ENCODE measurements at regions not wholly inside any gene's neighbourhood (a gene's known extent, or its start where the extent isn't known, plus 50 kb on each side); places are given as distances from the start of the nearest gene placed in this dataset.

- no peak for DNase-seq
- ATAC-seq (ENCODE audit: poor library complexity): no peak
- intact Hi-C loops (cut with DNase I): no loop called here
These were observed 338.3 kb downstream of the KDM5D start for GRCh38 chrY:19406246-19406645.

DNA sequence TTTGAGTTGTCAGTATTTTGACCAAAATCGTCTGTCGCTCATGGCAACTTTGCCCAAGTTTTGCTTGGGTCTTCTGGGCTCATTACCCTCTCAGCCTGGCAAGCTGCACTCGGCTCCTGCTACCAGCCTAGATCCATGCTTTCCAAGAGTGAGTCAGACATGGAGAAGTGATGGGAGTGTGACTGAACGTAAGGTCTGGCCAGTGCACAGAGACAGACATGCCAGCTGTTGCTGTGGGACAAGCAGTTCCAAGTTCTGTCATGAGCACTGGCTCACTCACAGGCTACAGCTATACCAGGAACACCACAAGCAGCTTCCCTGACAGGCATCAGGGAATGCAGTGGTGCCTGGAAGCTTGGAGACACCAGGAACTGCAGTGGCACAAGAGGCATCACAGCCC lies 338.9 kb downstream of the KDM5D start:
- ATAC-seq (ENCODE audit: poor library complexity) (no peak), DNase-seq (no peak)
- intact Hi-C loops (cut with DNase I): no loop called here

- ATAC-seq (ENCODE audit: poor library complexity) (no peak), DNase-seq (no peak)
- intact Hi-C loops (cut with DNase I): no loop called here
These were observed 351.6 kb downstream of the KDM5D start for GRCh38 chrY:19392876-19393275.

DNA sequence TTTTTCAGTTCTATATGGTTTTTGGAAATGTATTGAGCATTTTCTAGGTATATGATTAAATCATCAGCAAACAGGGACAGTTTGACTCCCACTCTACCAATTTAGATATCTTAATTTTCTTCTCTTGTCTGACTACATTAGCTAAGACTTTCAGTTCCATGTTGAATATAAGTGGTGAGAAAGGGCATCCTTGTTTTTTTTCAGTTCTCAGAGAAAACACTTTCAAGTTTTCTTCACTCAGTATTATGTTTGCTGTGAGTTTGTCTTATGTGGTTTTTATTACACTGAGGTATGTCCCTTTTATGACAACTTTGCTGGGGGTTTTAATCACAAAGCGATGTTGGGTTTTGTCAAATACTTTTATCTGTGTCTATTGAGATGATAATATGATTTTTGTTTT lies 352.6 kb downstream of the KDM5D start:
- intact Hi-C loops (cut with DNase I): no loop called here
- DNase-seq: no peak
- no peak for ATAC-seq (ENCODE audit: poor library complexity)

- DNase-seq (no peak), ATAC-seq (ENCODE audit: poor library complexity) (no peak)
- intact Hi-C loops (cut with DNase I): no loop called here
These were observed 379.2 kb downstream of the KDM5D start for GRCh38 chrY:19365321-19365720.

DNA sequence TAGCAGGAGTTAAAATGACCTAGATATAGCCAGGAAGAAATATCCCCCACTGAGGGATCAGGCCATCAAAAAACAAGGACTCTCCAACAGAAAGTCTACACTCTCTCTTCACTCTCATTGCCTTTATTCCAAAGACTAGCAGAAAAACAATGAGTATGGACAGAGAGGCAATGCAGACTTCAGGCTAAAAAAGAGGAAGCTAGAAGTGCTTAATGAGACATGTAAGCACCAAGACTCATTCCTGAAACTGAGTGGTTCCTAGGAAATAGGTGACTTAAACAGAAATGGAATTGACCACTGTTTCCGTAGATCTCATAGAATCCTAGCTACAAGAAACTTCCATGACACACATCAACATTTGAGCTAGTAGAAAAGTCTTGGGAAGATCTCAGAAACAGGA lies 387.3 kb downstream of the KDM5D start:
- intact Hi-C loops (cut with DNase I): no loop called here
- ATAC-seq (ENCODE audit: poor library complexity) (no peak), DNase-seq (no peak)

DNA sequence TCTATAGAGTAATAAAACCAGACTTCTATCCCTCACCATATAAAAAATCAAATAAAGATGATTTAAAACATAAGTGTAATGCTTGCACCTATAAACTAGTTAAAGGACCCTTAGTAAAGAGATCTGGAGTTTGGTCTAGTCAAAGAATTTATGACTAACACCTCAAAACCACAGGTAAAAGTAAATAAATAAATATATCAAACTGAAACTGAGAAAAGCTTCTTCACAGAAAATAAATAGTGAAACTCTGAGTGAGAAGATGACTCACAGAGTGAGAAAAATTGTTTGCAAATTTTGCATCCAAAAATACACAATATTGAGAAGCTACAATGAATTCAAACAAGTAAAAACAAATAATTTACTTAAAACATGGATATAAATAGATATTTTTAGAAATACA lies 387.8 kb downstream of the KDM5D start:
- DNase-seq (no peak), ATAC-seq (ENCODE audit: poor library complexity) (no peak)
- intact Hi-C loops (cut with DNase I): no loop called here

DNA sequence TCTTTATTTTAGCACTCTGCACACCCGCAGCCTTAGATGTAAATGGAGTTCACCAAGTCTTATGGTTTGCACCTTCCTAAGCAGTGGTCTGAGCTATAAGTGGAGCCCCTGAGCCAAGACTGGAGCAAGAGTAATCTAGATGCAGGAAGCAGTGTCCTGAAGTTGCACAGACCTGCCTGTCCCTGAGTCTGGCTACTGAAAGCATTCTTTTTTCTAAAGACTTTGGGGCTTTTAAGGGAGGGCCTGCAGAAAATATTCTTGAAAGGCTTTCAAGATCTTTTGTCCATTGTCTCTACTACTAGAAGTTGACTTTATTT lies 389.7 kb downstream of the KDM5D start:
- ATAC-seq (ENCODE audit: poor library complexity): no peak
- intact Hi-C loops (cut with DNase I): no loop called here

DNA sequence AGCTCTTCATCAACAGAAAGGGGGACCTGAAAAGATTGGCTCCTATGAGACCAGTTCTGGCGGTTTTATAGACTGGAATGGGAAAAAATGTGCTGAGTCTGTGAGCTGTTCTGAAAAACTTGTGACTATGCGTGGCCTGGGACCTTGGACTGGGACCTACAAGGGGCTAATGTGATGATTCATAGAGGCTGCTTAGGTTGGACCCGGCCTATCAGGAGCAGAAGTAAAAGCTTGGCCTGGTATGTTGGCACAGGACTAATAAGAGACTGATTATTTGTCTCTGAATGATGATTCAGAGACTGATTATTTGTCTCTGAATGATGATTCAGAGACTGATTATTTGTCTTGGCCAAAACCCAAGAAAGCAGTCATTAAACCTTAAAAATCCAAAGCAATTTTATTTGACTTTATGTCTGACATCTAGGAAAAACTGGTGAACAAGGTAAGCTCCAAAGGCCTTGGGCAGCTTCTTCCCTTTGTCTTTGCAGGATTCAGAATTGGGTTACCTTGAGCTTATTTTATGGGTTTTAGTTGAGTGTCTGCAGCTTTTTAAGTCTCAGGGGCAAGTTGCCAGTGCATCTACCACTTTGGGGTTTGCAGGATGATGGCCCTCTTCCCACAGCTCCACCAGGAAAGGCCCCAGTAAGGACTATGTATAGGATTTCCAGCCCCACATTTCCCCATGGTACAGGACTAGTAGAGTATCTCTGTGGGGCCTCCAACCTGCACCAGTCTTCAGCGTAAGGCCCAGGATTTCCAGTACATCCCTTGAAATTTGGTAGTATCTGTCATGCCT lies 390.3 kb downstream of the KDM5D start:
- intact Hi-C loops (cut with DNase I): no loop called here
- DNase-seq (no peak), ATAC-seq (ENCODE audit: poor library complexity) (no peak)

More for the DNA sequence above, 389.7 kb downstream of the KDM5D start:
- no peak for DNase-seq

DNA sequence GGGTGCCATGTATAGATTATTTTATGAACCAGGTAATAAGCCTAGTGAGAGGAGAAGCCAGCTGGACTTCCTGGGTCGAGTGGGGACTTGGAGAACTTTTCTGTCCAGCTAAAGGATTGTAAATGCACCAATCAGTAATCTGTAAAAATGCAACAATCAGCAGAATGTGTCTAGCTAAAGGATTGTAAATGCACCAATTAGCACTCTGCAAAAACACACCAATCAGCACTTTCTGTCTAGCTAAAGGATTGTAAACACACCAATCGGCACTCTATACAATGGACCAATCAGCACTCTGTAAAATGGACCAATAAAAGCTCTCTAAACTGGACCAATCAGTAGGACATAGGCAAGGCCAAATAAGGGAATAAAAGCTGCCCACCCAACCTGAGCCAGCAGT lies 392.9 kb downstream of the KDM5D start:
- intact Hi-C loops (cut with DNase I): no loop called here
- ATAC-seq (ENCODE audit: poor library complexity): no peak
- DNase-seq: no peak

GRCh38 chrY:19321701-19322100 lies 422.8 kb downstream of the KDM5D start:
- intact Hi-C loops (cut with DNase I): no loop called here
- DNase-seq (no peak), ATAC-seq (ENCODE audit: poor library complexity) (no peak)

GRCh38 chrY:19319135-19319534 lies 425.4 kb downstream of the KDM5D start:
- intact Hi-C loops (cut with DNase I): no loop called here
- DNase-seq (no peak), ATAC-seq (ENCODE audit: poor library complexity) (no peak)

- DNase-seq (no peak), ATAC-seq (ENCODE audit: poor library complexity) (no peak)
- intact Hi-C loops (cut with DNase I): no loop called here
These were observed 427.1 kb downstream of the KDM5D start for GRCh38 chrY:19317271-19317987.

DNA sequence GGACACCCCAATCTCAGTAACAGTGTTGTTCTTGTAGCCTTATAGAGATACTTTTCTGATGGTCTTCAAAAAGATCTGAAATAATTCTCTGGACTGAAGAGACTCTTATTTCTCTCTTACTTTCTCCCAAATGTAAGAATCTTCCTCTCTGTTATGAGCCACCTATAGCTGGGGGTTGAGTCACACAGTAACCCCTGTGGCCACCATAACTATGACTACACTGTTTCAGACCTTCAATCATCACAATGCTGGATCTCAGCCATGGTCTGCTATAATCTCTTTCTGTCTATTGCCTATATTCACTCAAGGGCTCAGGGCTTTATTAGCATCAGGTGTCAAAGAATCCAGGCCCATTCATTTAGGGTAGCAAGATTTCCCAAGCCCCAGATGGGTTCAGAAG lies 436.9 kb downstream of the KDM5D start:
- intact Hi-C loops (cut with DNase I): no loop called here
- ATAC-seq (ENCODE audit: poor library complexity): no peak
- no peak for DNase-seq

DNA sequence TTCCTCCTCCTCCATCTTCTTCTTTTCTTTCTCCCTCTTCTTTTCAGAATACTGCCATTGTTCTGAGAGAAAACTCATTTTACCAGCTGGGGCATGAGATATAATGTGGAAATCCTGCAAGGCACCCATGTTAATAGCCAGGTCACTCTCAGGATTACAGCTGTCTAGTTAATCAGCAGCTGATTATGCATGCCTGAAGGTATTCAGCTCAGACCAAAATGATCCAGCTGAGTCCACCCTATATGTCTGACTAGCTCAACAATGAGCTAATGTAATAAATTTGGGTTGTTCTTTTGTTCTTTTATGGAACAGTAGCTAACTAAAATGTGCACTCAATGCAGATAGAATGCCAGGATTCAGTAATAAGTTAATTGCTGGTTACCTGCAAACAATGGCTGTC lies 441.4 kb downstream of the KDM5D start:
- no peak for ATAC-seq (ENCODE audit: poor library complexity)
- intact Hi-C loops (cut with DNase I): no loop called here
- DNase-seq: no peak

DNA sequence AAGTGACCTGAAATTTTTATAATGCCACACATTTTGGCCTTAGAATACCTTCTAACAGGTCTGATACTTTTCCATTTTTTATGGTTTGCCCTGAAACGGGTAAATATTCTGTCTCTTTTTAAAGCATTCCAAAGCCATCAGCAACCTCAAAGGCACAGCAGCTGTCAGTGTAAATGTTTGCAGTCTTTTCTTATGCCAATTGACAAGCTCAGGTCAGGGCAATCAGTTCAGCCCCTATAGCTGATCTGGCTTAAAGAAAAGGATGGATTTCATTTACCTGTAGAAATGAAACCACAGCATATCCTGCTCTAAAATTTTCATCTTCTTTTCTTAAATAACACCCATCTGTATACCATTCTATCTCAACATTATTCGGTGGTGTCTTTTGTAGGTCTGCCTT lies 453.6 kb downstream of the KDM5D start:
- intact Hi-C loops (cut with DNase I): no loop called here
- DNase-seq (no peak), ATAC-seq (ENCODE audit: poor library complexity) (no peak)

- intact Hi-C loops (cut with DNase I): no loop called here
- no peak for DNase-seq
- no peak for ATAC-seq (ENCODE audit: poor library complexity)
These were observed 470.4 kb downstream of the KDM5D start for GRCh38 chrY:19274076-19274475.

DNA sequence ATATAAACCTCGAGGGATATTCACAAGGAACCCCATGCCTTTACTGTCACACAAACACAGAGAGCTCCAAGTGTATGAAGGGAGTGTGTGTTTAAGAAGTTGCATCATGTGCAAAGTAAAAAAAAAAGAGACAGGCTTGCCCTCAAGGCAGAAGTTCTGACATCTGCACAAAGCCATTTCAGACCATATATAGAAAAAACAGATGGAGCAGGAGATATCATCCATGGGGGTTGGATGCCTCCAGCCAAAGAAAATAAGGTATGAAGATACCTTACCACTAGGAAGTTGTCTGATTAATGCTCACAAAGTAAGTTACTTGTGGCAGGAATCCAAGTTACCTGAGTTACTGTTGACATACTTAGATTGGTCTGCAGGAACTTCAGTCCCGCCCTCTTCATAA lies 476.2 kb downstream of the KDM5D start:
- intact Hi-C loops (cut with DNase I): no loop called here
- DNase-seq: no peak
- ATAC-seq (ENCODE audit: poor library complexity): no peak

- intact Hi-C loops (cut with DNase I): no loop called here
- no peak for ATAC-seq (ENCODE audit: poor library complexity)
- DNase-seq: no peak
These were observed 479.1 kb downstream of the KDM5D start for GRCh38 chrY:19265404-19265803.

DNA sequence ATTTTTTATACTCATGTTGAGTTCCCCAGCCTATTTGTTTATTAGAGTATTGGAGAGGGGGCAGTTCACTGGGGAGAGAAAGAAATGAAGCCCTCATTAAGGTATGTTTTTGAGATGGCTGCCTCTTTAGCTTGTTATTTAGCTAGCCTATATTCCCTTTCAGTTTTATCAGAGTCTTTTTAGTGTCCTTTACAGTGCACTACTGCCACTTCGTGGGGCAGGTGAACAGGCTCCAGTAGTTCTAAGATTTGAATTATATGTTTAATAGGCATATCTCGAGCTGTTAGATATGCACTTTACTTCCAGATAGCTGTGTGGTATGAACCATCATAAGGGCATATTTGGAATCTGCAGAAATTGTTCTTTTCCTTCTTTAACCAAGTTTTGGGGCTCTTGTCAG lies 482.2 kb downstream of the KDM5D start:
- intact Hi-C loops (cut with DNase I): no loop called here
- DNase-seq: no peak
- no peak for ATAC-seq (ENCODE audit: poor library complexity)

Measured in Right ventricle myocardium superior (tissue), 1 donor.